ENCODE measurements at regions not wholly inside any gene's neighbourhood (a gene's known extent, or its start where the extent isn't known, plus 50 kb on each side); places are given as distances from the start of the nearest gene placed in this dataset.

DNA sequence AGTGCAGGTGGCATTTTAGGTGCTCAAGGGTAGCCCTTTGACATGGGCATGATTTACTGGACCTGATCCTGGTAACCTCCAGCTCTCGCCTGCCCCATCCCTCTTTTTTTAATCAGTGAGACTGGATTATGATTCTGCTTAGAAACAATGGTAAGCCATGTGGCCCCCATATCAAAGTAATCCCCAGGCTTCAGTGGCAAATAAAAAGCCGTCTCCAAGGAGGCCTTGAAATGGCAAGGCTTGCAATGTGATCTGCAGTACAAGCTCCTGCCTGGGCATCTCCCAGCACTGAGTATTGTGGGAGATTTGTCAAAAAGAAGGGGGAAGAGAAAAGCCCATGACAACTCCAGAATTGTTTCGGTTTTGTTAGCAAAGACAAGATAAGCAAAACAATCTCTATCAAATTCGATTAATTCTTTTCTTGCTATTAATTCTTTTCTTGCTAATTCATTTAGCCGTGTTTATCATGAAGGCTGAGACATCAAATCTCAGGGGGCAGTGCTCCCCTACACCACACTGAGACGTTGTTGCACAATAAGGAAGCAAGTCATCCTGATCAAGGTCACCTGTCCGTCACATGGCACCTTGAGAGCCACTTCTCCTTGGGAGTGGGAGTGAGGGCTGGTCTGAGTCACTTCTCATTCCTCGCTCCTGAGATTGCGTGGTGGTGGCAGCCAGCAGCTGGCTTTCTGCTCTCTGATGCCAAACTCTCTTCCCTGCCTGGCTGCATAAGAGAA lies 312.7 kb upstream of the GATB start:
- DNase-seq (ENCODE audit: low read depth) = peak; percentile 19
- TF ChIP-seq, protein P1, sequence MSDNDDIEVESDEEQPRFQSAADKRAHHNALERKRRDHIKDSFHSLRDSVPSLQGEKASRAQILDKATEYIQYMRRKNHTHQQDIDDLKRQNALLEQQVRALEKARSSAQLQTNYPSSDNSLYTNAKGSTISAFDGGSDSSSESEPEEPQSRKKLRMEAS (IDR thresholded peaks at IDR 0.05; ENCODE audit: low read depth, low read length) = no peak
- TF ChIP-seq, protein P2, sequence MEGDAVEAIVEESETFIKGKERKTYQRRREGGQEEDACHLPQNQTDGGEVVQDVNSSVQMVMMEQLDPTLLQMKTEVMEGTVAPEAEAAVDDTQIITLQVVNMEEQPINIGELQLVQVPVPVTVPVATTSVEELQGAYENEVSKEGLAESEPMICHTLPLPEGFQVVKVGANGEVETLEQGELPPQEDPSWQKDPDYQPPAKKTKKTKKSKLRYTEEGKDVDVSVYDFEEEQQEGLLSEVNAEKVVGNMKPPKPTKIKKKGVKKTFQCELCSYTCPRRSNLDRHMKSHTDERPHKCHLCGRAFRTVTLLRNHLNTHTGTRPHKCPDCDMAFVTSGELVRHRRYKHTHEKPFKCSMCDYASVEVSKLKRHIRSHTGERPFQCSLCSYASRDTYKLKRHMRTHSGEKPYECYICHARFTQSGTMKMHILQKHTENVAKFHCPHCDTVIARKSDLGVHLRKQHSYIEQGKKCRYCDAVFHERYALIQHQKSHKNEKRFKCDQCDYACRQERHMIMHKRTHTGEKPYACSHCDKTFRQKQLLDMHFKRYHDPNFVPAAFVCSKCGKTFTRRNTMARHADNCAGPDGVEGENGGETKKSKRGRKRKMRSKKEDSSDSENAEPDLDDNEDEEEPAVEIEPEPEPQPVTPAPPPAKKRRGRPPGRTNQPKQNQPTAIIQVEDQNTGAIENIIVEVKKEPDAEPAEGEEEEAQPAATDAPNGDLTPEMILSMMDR (IDR thresholded peaks at IDR 0.05; ENCODE audit: low read depth, low read length) = no peak
- TF ChIP-seq POLR2A (IDR thresholded peaks at IDR 0.05; ENCODE audit: extremely low read depth, insufficient read length) (no peak), MYC (IDR thresholded peaks at IDR 0.05; ENCODE audit: low read depth, low read length) (no peak)
- no peak overlapping the region for H3K4me3 ChIP-seq (ENCODE audit: low read depth, low read length)

DNA sequence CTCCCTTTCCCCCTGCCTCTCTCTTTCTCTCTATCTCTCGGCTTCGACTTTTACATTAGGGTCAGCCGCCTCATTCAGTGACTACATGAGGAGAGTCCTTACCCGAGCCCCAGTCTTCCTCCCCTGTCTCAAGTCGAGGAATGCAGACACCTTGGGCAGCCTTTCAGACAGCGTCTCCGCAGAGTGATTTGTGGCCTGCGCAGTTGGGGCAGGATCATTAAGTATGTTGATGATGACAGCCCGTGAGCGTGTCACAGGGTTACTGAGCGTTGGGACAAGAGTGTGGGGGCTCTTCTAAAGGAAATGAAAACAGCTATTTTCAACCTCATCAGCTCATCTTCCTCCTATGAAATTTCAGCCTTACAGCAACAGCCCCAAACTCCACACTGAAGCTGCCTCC lies 312.1 kb upstream of the GATB start:
- DNase-seq (ENCODE audit: low read depth) = no peak
- H3K4me3 ChIP-seq (ENCODE audit: low read depth, low read length) = no peak overlapping the region
- TF ChIP-seq, protein P2 (IDR thresholded peaks at IDR 0.05; ENCODE audit: low read depth, low read length) = no peak
- TF ChIP-seq POLR2A (IDR thresholded peaks at IDR 0.05; ENCODE audit: extremely low read depth, insufficient read length) = no peak
- TF ChIP-seq MYC (IDR thresholded peaks at IDR 0.05; ENCODE audit: low read depth, low read length) = no peak
- TF ChIP-seq, protein P1 (IDR thresholded peaks at IDR 0.05; ENCODE audit: low read depth, low read length) = no peak

DNA sequence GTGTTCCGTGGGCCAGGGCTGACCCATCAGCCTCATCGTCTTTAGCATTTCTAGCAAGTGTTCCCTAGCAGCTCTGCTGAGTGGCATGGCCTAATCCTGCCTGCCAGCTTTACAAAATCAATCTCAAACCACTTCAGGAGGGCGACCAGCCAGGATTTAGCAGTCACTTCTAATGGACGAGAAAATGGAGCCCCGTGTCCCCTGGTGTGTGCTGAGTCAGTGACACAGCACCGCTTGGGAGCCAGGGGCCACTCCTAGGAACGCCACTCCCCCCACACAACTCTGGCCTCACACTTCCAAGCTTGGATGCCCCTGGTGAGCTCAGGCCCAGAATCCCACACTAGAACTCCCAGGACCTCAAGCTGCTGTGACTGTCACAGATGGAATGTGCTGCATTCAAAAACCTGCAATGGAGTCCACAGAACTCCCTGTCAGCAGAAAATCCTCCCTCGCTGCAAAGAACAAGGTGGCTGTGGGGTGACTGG lies 311.2 kb upstream of the GATB start:
- H3K4me3 ChIP-seq (ENCODE audit: low read depth, low read length) = no peak overlapping the region
- no peak for TF ChIP-seq MYC (IDR thresholded peaks at IDR 0.05; ENCODE audit: low read depth, low read length)
- TF ChIP-seq, protein P2 (IDR thresholded peaks at IDR 0.05; ENCODE audit: low read depth, low read length) = no peak
- TF ChIP-seq POLR2A (IDR thresholded peaks at IDR 0.05; ENCODE audit: extremely low read depth, insufficient read length) = no peak
- TF ChIP-seq, protein P1 (IDR thresholded peaks at IDR 0.05; ENCODE audit: low read depth, low read length) = no peak
- no peak for DNase-seq (ENCODE audit: low read depth)

DNA sequence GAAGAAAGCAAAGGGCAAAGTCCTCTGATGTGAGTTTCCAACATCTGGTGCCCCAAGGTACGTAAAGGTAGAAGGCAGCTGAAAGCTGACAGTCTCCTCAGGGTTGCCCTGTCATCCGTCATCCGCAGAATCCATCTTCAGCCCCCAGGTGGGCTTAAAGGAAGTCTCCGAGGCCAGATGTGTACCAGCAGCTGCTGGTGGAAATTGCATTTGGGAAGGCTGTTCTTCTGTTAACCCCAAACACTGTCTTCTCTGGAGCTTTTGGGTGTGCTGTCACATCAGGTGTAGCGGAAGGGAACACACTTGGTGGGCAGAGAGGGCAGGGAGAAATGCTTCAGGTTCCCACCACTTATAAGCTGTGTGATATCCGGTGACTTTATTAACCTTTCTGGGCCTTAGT lies 310.0 kb upstream of the GATB start:
- no peak overlapping the region for H3K4me3 ChIP-seq (ENCODE audit: low read depth, low read length)
- DNase-seq (ENCODE audit: low read depth) = no peak
- TF ChIP-seq, protein P1 (IDR thresholded peaks at IDR 0.05; ENCODE audit: low read depth, low read length) = no peak
- TF ChIP-seq, protein P2 (IDR thresholded peaks at IDR 0.05; ENCODE audit: low read depth, low read length) = no peak
- no peak for TF ChIP-seq MYC (IDR thresholded peaks at IDR 0.05; ENCODE audit: low read depth, low read length)
- TF ChIP-seq POLR2A (IDR thresholded peaks at IDR 0.05; ENCODE audit: extremely low read depth, insufficient read length) = no peak

DNA sequence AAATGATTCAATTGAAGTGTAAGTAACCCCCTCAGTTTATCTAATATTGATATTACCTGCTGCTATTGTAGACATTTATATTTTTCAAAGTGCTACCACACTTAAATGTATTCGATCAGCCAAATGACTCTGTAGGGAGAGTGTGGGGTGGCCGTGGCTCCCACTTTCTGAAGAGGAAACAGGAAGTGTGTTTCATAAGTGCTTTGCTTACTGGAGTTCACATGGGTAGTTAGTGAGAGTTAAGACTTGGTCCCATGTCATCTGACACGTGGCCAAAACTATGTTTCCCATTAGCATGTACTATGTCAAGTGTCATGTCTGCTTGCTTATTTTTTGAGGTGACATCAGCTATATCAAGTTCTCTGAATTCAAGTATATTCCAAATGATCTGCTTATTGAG lies 308.1 kb upstream of the GATB start:
- DNase-seq (ENCODE audit: low read depth) = no peak
- H3K4me3 ChIP-seq (ENCODE audit: low read depth, low read length) = no peak overlapping the region
- TF ChIP-seq, protein P1 (IDR thresholded peaks at IDR 0.05; ENCODE audit: low read depth, low read length) = no peak
- TF ChIP-seq, protein P2 (IDR thresholded peaks at IDR 0.05; ENCODE audit: low read depth, low read length) = no peak
- TF ChIP-seq POLR2A (IDR thresholded peaks at IDR 0.05; ENCODE audit: extremely low read depth, insufficient read length) (no peak), MYC (IDR thresholded peaks at IDR 0.05; ENCODE audit: low read depth, low read length) (no peak)

Data from NB4 (cell line).